ENCODE measurements at regions not wholly inside any gene's neighbourhood (a gene's known extent, or its start where the extent isn't known, plus 50 kb on each side); places are given as distances from the start of the nearest gene placed in this dataset.

DNA sequence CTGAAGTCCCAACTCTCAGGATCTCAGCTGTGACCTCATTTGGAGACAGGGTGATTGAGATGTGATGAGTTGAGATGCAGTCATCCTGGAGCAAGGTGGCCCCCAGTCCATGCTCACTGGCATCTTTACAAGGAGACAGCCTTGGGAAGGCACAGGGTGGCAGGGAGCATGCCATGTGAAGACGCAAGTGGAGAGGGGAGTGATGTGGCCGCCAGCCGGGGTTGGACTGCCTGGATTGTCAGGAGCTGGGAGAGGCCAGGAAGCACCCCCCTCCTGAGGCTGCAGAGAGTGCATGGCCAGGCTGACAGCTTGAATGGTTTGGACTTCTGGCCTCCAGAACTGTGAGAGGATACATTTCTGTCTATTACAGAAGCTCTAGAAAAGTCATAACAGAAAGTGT lies 194.4 kb downstream of the UQCRFS1 start:
- TF ChIP-seq, protein P1, sequence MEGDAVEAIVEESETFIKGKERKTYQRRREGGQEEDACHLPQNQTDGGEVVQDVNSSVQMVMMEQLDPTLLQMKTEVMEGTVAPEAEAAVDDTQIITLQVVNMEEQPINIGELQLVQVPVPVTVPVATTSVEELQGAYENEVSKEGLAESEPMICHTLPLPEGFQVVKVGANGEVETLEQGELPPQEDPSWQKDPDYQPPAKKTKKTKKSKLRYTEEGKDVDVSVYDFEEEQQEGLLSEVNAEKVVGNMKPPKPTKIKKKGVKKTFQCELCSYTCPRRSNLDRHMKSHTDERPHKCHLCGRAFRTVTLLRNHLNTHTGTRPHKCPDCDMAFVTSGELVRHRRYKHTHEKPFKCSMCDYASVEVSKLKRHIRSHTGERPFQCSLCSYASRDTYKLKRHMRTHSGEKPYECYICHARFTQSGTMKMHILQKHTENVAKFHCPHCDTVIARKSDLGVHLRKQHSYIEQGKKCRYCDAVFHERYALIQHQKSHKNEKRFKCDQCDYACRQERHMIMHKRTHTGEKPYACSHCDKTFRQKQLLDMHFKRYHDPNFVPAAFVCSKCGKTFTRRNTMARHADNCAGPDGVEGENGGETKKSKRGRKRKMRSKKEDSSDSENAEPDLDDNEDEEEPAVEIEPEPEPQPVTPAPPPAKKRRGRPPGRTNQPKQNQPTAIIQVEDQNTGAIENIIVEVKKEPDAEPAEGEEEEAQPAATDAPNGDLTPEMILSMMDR (IDR thresholded peaks at IDR 0.05 in 8 of 11, conservative IDR thresholded peaks at IDR 0.05 in 3 of 11): no peak
- no peak for TF ChIP-seq POLR2A (IDR thresholded peaks at IDR 0.05)

All from spleen (tissue), 7 donors.